H54 (cell line): ENCODE measurements at regions not wholly inside any gene's neighbourhood (a gene's known extent, or its start where the extent isn't known, plus 50 kb on each side); places are given as distances from the start of the nearest gene placed in this dataset.
"Not testable (repeated sequence)": the region's sequence is repeated elsewhere in the genome, so short reads cannot be mapped to it uniquely, and the experiment has no call there.

Experiments
- DNase-seq: peaks from one replicate; pipeline ENCODE4 v3.0.0; 2011; ENCODE audit warnings: low spot score, mixed read lengths; ENCODE audit not compliant: insufficient read length
- FAIRE-seq: peaks from 3 replicates; lab custom pipeline; 2011; peaks lifted over from hg19 to GRCh38; lab: Jason Lieb, UNC
- POLR2A ChIP-seq: IDR thresholded peaks from 2 replicates; pipeline ENCODE4 v1.6.1; 2011; ENCODE audit warnings: low read depth, mild to moderate bottlenecking, low read length

DNA sequence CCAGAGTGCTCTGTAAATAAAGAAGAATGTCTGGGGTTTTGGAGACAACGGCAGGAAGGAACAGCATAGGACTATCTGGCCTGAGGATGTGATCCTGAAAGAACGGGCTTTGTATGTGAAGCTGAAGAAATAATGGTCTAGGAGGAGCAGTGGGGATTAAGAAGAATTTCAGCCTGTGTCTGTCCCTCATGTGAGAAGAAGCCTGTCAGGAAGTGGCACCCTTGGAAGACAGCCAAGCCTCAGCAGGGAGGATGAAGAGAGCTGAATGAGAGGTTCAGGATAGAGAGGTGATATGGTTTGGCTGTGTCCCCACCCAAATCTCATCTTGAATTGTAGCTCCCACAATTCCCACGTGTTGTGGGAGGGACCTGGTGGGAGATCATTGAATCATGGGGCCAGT, 56.9 kb upstream of the TCL1A start:
- FAIRE-seq (no peak), DNase-seq (no peak)
- no peak for TF ChIP-seq POLR2A

DNA sequence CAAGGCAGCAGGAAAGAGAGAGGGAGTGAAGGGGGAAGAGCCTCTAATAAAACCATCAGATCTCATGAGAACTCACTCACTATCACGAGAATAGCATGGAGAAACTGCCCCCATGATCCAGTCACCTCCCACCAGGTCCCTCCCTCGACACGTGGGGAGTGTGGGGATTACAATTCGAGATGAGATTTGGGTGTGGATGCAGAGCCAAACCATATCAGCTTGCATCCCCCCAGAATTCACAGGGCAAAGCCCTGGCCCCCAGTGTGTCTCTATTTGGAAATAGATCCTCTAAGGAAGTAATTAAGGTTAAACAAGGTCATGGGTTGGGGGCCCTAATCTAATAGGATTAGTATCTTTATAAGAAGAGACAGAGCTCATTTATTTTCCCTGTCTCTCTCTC, 56.1 kb upstream of the TCL1A start:
- FAIRE-seq, result no peak
- TF ChIP-seq POLR2A, result no peak
- no peak for DNase-seq

DNA sequence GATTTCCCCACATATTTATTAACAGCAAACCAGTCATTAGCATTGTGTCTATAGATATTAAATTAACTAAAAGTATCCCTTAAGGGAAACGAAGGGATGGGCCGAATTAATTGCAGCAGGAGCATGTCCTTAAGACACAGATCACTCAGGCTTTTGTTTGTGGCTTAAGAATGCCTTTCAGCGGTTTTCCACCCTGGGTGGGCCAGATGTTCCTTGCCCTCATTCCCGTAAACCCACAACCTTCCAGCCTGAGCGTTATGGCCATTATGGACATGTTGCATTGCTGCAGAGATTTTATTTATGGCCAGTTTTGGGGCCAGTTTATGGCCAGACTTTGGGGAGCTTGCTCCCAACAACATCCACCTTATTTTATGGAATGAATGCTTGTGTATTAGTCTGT, 55.5 kb upstream of the TCL1A start:
- FAIRE-seq, DNase-seq: not testable (repeated sequence)

DNA sequence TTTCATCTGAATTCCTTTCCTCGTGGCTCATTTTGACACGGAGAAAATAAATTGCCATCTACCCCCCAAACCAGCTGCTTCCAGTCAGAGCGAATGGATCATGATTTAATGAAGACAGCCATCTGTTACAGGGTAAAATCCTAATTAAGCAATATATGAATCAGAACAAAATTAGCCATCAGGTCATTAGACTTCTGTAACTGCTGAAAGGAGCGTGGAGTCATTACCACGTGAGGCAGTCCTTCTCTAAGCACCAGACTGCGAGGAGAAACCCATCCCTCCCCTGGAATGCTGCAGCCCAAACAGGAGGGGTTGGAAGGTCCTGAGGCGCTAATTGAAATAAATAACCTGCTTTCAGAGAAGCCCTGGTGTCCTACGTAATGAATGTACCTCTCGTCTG, 51.1 kb upstream of the TCL1A start:
- FAIRE-seq (no peak), DNase-seq (no peak)
- no peak for TF ChIP-seq POLR2A

DNA sequence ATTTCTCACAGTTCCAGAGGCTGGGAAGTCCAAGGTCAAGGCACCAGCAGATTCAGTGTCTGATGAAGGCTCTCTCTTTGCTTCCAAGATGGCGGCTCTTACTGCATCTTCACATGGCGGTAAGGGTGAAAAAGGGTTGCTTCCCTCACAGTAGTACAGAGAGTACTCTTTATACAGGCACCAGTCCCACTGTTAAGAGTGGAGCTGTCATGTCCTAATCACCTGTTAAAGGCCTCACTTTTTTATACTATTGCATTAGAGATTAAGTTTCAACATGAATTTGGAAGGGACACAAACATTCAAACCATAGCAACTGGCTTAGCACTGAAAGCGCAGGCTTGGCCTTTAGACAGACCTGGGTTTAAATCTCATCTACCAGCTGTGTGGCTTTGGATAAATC, 50.0 kb upstream of the TCL1A start:
- DNase-seq (no peak), FAIRE-seq (no peak)
- TF ChIP-seq POLR2A, result no peak
